C4-2B (cell line): ENCODE measurements at regions not wholly inside any gene's neighbourhood (a gene's known extent, or its start where the extent isn't known, plus 50 kb on each side); places are given as distances from the start of the nearest gene placed in this dataset.

ENCODE experiments used
- ZFX ChIP-seq: fragments of 450-650 bp; IDR thresholded peaks from 2 replicates; pipeline ENCODE4 v1.6.1; 2017
- TF ChIP-seq, protein P1 (sequence below): fragments of 450-650 bp; conservative IDR thresholded peaks from 2 replicates; pipeline ENCODE4 v1.5.1; 2017; ENCODE audit warnings: mild to moderate bottlenecking

DNA sequence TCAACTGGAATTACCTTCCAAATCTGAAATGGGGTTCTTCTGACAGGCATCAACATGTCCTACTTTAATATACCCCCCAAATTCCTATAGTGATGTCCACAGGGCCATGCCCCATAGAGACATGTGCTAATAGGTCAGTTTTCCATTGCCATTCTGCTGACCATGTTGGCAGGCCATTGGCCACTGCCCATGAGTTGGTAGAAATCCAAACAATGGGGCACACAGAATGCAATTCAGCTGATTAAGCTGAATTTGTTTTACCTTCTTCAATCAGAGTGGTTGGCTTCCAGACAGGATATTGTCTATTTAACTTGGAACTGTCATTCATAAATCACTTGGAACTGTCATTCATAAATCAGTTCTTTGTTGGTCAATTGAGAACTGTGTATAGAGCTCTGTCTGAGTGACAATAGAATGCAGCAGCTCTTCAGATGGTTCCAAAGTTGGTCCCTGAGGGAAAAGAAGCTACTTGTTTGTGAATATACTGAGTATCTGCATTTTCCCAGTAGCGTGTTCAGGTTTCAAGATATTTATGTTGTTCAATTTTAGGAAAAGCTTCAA, 336.9 kb downstream of the DRD1 start:
- TF ChIP-seq, protein P1, sequence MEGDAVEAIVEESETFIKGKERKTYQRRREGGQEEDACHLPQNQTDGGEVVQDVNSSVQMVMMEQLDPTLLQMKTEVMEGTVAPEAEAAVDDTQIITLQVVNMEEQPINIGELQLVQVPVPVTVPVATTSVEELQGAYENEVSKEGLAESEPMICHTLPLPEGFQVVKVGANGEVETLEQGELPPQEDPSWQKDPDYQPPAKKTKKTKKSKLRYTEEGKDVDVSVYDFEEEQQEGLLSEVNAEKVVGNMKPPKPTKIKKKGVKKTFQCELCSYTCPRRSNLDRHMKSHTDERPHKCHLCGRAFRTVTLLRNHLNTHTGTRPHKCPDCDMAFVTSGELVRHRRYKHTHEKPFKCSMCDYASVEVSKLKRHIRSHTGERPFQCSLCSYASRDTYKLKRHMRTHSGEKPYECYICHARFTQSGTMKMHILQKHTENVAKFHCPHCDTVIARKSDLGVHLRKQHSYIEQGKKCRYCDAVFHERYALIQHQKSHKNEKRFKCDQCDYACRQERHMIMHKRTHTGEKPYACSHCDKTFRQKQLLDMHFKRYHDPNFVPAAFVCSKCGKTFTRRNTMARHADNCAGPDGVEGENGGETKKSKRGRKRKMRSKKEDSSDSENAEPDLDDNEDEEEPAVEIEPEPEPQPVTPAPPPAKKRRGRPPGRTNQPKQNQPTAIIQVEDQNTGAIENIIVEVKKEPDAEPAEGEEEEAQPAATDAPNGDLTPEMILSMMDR, result no peak
- TF ChIP-seq ZFX, result no peak
